Pancreas (tissue), 10 donors: ENCODE measurements at regions not wholly inside any gene's neighbourhood (a gene's known extent, or its start where the extent isn't known, plus 50 kb on each side); places are given as distances from the start of the nearest gene placed in this dataset.

Experiments used
- ATAC-seq, 4 donors: fragments of 200-7000 bp; cut with Tn5 transposase; one replicate each; pipeline versions ENCODE4 v1.8.0 to v1.9.1; 2020; ENCODE audit warnings: mild to moderate bottlenecking in 4 of 4, moderate library complexity in 4 of 4
- DNase-seq, 6 donors: peaks; one replicate each; pipeline ENCODE4 v3.0.0-alpha.2; 2020
- FAIRE-seq: peaks from 2 replicates; lab custom pipeline; 2012; peaks lifted over from hg19 to GRCh38; lab: Jason Lieb, UNC
- H3K27ac ChIP-seq, 4 donors: fragments of 200-600 bp; sonication (generic); 1 replicate in 3 of 4; 2 replicates in 1 of 4; pipeline versions ENCODE4 v1.5.0 to v1.8.0; 2020
- H3K27me3 ChIP-seq, 4 donors: fragments of 200-600 bp; one replicate each; pipeline ENCODE4 v1.8.0; 2021
- H3K36me3 ChIP-seq, 3 donors: fragments of 200-600 bp; sonication (generic) in 1 of 3; one replicate each; pipeline versions ENCODE4 v1.5.0 to v1.8.0; 2020 to 2021
- H3K4me1 ChIP-seq, 3 donors: fragments of 200-600 bp; one replicate each; pipeline ENCODE4 v1.8.0; 2021
- H3K4me3 ChIP-seq, 4 donors: fragments of 200-600 bp; sonication (generic) in 2 of 4; one replicate each; pipeline versions ENCODE4 v1.5.0 to v1.8.0; 2020 to 2021
- H3K9me3 ChIP-seq, 4 donors: fragments of 200-600 bp; one replicate each; pipeline ENCODE4 v1.8.0; 2021
- CTCF ChIP-seq, 4 donors: fragments of 200-600 bp; sonication (generic) in 3 of 4; IDR thresholded peaks; one replicate each; pipeline versions ENCODE4 v1.5.0 to v1.8.0; 2021; ENCODE audit warnings: antibody characterized with exemption in 4 of 4
- WGBS, 2 donors: extraction: QIAGEN DNeasy Blood & Tissue Kit; methylation state at CpG; one replicate each; pipeline ENCODE4 v1.1.7; 2013; 5-methylcytosine and 5-hydroxymethylcytosine counted together
- intact Hi-C, 3 donors: fragments of 100-400 bp; cut with DNase I; formaldehyde crosslinking; loops; one replicate each; pipeline versions ENCODE4 v1.11.1 to v1.14.2; 2022
- donor health status: healthy with polysubstance abuse.
- donor health status: DM: no; HTN: no; CAD: no; lungs with moderate emphysema.
- donor health status: DM: no; HTN: no; CAD: no.
- donor health status: control.
- donor health status: control.
- donor health status: Bipolar disorder and iron deficiency.
- donor health status: DM: yes; HTN: yes; CAD: no.
- donor health status: DM: no; HTN: no; CAD: no.
- donor health status: DM: no; HTN: no; CAD: no.
- donor health status: DM: yes; HTN: yes; CAD: no.

- no peak for FAIRE-seq
- ATAC-seq, result no peak
- 77 to 78% methylated on average over 3 of the region's 3 CpGs for WGBS, 2 donors
These were observed 1873.7 kb upstream of the IGFBP7 start for GRCh38 chr4:58983887-58984286.

GRCh38 chr4:59002148-59002547 is 1892.0 kb upstream of the IGFBP7 start:
- intact Hi-C loops, result no loop called here

More at GRCh38 chr4:58983887-58984286, 1873.7 kb upstream of the IGFBP7 start:
- Histone ChIP-seq H3K36me3 (no peaks in the 10 kb centered on the region), H3K4me1 (no peaks in the 10 kb centered on the region), H3K27ac (no peak overlapping the region), H3K9me3 (no peaks in the 10 kb centered on the region), H3K27me3 (no peaks in the 10 kb centered on the region), H3K4me3 (no peak overlapping the region)
- TF ChIP-seq CTCF (IDR thresholded peaks at IDR 0.05), result no peak
- no peak for DNase-seq
- intact Hi-C loops, result no loop called here

GRCh38 chr4:59024257-59024656 is 1914.1 kb upstream of the IGFBP7 start:
- DNase-seq (no peak), FAIRE-seq (no peak), ATAC-seq (no peak)
- H3K4me1 ChIP-seq, result no peaks in the 10 kb centered on the region
- no peak overlapping the region for H3K4me3 ChIP-seq
- no peak for TF ChIP-seq CTCF (IDR thresholded peaks at IDR 0.05)
- no peaks in the 10 kb centered on the region for H3K9me3 ChIP-seq
- no peaks in the 10 kb centered on the region for H3K36me3 ChIP-seq
- intact Hi-C loops, result no loop called here
- no peak overlapping the region for H3K27ac ChIP-seq
- peaks cover 0 to 3% (median 0%) of the 10 kb centered on the region in 4 donors for H3K27me3 ChIP-seq

More at GRCh38 chr4:59002148-59002547, 1892.0 kb upstream of the IGFBP7 start:
- TF ChIP-seq CTCF (IDR thresholded peaks at IDR 0.05), result no peak
- ATAC-seq (peak; percentile 53 to 73 (median 70)), FAIRE-seq (no peak), DNase-seq (no peak)
- Histone ChIP-seq H3K27me3 (no peaks in the 10 kb centered on the region), H3K9me3 (no peaks in the 10 kb centered on the region), H3K36me3 (no peaks in the 10 kb centered on the region), H3K4me1 (peaks cover 0 to 9% (median 0%) of the 10 kb centered on the region in 3 donors), H3K27ac (no peak overlapping the region), H3K4me3 (no peak overlapping the region)
- 19% methylated on average over 1 of the region's 1 CpG for WGBS, 2 donors

GRCh38 chr4:59037812-59038211 is 1927.6 kb upstream of the IGFBP7 start:
- FAIRE-seq (no peak), ATAC-seq (no peak), DNase-seq (no peak)
- Histone ChIP-seq H3K9me3 (no peaks in the 10 kb centered on the region), H3K4me3 (no peak overlapping the region), H3K4me1 (no peaks in the 10 kb centered on the region), H3K36me3 (no peaks in the 10 kb centered on the region), H3K27ac (no peak overlapping the region), H3K27me3 (no peaks in the 10 kb centered on the region)
- no peak for TF ChIP-seq CTCF (IDR thresholded peaks at IDR 0.05)
- intact Hi-C loops, result no loop called here
- WGBS, 2 donors, result 78 to 86% methylated on average over 1 of the region's 1 CpG

- DNase-seq (no peak), ATAC-seq (no peak), FAIRE-seq (no peak)
- Histone ChIP-seq H3K27ac (no peak overlapping the region), H3K4me1 (no peaks in the 10 kb centered on the region), H3K9me3 (no peaks in the 10 kb centered on the region), H3K27me3 (no peaks in the 10 kb centered on the region), H3K36me3 (no peaks in the 10 kb centered on the region), H3K4me3 (no peak overlapping the region)
- intact Hi-C loops, result no loop called here
- 95 to 97% methylated on average over 6 of the region's 6 CpGs for WGBS, 2 donors
- no peak for TF ChIP-seq CTCF (IDR thresholded peaks at IDR 0.05)
These were observed 1928.9 kb upstream of the IGFBP7 start for GRCh38 chr4:59039046-59039445.
